ENCODE measurements at regions not wholly inside any gene's neighbourhood (a gene's known extent, or its start where the extent isn't known, plus 50 kb on each side); places are given as distances from the start of the nearest gene placed in this dataset.

DNA sequence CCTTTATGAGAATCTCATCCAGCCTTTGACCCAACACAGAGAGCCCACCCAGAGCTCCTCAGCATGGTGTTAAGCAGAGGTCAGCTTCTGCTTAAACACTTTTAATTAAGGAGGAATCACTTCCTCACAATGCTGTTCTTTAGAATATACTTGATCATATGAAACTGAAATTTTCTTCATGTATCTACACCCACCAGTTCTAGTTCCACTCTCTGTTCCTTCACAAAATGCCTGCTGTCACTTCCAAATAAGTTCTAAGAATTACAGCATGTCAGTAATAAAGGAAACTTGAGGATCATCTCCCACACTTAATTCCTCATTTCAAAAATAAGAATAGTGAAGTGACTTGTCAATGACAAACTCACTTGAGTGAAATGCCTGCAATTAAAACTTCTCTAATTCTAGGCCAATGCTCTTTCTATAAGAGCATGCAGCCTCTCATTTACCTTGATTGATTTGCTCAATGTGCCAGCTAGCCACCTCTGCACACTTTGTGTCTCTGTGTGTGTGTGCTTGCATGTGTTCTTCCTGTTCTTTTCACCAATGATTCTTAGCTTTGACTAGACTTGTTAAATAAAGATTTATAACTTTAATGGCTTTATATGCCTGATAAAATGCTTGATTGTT, 356.3 kb downstream of the PLPP3 start:
- DNase-seq (ENCODE audit: low spot score), result no peak

- DNase-seq (ENCODE audit: low spot score), result no peak
Measured at GRCh38 chr1:56220021-56220420, 359.3 kb downstream of the PLPP3 start.

- no peak for DNase-seq (ENCODE audit: low spot score)
Measured at GRCh38 chr1:56218023-56218422, 361.3 kb downstream of the PLPP3 start.

GRCh38 chr1:56216218-56216617, 363.1 kb downstream of the PLPP3 start:
- peak; percentile 69 for DNase-seq (ENCODE audit: low spot score)

GRCh38 chr1:56215771-56216170, 363.6 kb downstream of the PLPP3 start:
- DNase-seq (ENCODE audit: low spot score), result no peak

DNA sequence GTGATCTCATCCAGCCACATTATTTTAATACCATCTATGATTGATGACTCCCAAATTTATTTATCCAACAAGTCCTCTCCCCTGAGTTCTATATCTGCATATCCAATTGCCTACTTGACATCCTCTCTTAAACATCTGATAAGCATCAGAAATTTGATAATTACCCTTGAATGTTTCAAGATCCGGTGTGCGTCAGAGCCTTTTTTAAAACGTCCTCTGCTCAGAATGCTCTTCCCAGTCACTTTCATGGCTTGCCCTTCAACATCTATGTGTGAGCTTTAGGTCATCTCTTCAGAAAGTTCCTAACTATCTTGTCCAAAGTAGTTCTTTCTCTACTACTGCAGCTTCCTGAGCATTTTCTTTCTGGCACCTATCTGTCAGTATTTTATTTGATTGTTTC, 364.3 kb downstream of the PLPP3 start:
- no peak for DNase-seq (ENCODE audit: low spot score)

GRCh38 chr1:56213068-56213467, 366.3 kb downstream of the PLPP3 start:
- no peak for DNase-seq (ENCODE audit: low spot score)

GRCh38 chr1:56212143-56212542, 367.2 kb downstream of the PLPP3 start:
- no peak for DNase-seq (ENCODE audit: low spot score)

DNA sequence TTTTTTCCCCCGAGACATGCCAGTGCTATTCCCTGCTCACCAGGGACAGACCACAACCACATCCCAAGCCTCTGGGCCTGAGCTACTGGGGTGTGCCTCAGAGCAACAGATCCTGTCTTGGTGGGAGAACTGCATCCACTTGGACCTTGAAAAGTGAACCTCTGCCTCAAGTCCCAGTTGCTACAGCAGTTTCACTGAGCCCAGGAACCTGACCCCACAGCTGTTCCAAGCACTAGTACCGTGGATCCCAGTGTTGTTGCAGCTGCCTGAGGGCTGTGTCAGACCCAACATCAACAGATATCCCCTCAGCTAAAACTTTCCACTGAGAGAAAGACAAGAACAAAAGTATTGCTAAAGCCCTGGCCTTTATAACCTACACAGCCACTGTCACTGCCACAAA, 373.0 kb downstream of the PLPP3 start:
- no peak for DNase-seq (ENCODE audit: low spot score)

DNA sequence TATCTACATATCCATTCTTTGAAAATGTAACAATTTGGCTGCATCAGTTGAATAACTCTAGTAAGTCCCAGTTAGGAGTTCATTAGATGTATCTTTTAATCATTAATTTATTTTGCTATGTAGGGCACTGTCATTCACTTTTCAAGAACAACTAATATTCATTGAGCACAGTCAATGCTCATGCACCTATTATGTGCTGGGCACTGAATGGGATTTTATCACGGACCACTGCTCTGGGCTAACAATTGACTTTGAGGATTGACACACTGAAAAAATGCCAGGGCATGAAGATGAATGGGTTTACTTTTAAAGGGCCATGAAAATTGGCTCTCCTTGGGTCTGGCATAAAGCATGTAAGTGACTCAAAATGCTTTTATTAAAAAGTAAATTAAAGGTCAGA, 375.2 kb downstream of the PLPP3 start:
- no peak for DNase-seq (ENCODE audit: low spot score)

DNA sequence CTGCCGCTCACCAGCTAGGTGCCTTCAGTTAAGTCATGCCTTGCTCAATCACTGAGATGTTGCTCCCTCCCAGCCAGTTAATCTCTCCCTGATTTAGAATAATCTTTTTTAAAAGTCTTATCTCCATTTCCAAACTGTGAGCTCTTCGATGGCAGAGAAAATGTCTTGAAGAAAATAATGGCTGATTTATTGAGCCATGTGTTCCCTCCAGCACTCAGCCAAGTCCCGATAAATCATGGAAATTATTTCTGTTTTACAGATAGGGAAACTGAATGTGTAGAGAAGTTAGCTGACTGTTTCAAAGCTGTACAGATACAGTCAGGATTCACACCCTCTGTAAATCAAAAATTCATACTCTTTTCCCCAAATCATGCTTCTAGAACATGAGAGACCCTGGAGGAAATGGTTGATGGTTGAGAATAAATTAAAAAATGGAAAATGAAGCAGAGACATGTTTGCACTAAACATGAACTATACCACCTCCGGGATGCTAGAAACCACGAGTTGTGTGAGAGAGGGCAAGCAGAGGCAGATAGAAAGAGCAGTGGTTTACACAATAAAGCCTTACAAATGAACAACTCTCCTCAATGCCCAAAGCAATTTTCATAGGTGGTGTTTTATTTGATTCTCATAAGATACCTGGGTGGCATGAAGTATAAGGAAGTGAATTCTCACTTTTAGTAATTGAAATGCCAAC, 376.4 kb downstream of the PLPP3 start:
- no peak for DNase-seq (ENCODE audit: low spot score)

DNA sequence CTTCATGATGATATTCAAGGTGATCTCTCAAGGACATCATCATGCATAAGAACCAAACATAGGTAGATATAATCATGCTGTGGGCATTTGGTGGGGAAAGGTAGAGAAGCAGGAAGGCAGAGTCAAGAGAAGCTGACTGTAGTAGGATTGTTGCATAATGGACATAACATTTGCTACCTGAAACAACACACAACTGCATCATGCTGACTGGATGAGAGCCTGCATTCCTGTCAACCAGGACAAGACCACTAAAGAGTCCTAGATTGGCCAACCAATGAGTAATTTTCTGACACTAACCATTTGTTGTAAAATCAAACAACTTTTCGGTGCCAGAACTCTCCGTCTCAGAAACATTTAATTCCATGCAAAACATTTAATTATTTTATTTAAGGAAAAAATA, 377.2 kb downstream of the PLPP3 start:
- DNase-seq (ENCODE audit: low spot score), result no peak

- no peak for DNase-seq (ENCODE audit: low spot score)
Measured at GRCh38 chr1:56200896-56201295, 378.5 kb downstream of the PLPP3 start.

GRCh38 chr1:56200442-56200841, 378.9 kb downstream of the PLPP3 start:
- no peak for DNase-seq (ENCODE audit: low spot score)

- DNase-seq (ENCODE audit: low spot score), result no peak
Measured at GRCh38 chr1:56199956-56200355, 379.4 kb downstream of the PLPP3 start.

DNA sequence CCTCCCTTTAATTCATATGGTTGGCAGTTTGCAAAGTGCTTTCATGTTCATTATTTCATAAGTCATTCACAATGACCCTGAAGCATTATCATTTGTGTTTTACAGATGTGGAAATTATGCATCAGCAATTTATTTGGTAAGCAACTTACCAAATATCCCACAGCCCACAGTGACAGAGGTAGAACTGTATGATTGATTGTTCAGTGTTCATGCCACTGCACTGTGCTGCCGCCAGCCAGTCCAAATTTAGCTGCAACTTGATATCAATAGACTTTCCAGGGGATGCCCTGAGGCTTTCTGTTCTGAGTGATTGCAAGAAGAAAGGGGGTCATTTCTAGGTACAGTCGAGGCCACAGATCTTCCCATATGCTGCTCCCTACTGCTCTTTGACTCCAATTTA, 380.3 kb downstream of the PLPP3 start:
- no peak for DNase-seq (ENCODE audit: low spot score)

DNA sequence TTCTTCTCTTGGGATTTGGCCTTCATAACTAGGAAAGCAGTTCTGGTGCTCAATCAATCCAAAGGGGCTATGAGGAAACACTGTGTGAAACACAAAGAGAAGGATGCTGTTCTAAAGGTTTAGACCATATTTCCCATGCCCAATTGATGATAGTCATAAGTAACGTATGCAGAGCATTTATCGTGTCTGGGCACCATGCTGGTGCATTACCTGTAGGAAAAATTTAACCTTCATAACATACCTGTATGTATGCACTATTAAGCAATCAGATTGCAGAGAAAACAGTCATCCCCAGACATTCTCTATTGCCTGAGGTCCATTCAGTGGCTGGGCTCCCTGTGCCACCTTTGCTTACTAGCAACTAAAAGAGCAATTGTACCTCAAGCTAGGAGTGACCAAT, 381.4 kb downstream of the PLPP3 start:
- DNase-seq (ENCODE audit: low spot score), result no peak

DNA sequence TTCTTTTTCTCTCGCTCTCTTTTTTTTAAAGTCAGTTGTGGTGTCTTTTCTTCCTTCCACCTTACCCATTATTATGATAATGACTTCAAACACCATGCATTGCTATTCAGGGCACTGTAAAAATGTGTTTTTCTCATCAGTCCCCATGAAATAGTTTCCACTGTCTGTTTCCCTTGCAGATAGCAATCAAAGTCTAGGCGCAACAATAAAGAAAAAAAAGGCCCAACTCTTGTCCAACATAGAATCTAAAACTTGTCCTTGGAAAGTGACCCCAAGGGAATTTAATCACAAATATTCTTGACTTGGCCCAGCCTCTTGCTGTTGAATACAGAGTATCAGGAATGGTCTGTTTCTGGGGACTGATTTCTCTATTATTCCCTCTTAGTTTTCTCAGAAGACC, 382.5 kb downstream of the PLPP3 start:
- DNase-seq (ENCODE audit: low spot score), result no peak

DNA sequence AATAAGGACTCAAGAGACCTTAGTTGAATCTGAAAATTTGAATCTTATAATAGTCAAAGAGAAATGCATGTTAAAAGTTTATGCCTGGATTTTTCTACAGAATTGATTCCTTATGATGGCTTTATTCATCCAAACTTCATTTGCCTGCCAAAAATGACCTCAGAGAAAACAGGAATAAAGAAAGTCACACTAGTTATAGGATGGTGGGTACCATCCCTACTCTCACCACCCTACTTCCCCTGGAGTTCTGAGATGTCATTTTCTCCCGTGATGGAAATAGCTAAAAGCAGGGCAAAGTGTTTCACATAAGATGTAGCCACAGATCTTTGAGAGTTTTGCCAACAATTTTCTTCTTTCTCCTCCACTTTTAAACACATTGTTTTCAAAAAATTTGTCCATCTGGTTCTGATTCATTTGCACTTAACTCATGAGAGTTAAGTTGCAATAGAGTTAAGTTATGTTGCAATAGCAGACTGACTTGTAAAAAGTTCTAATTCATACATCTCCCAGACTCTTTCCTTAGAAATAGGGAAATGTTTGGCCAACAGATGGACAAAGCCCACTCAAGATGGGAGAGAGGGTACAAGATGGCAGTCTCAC, 384.6 kb downstream of the PLPP3 start:
- DNase-seq (ENCODE audit: low spot score), result no peak

DNA sequence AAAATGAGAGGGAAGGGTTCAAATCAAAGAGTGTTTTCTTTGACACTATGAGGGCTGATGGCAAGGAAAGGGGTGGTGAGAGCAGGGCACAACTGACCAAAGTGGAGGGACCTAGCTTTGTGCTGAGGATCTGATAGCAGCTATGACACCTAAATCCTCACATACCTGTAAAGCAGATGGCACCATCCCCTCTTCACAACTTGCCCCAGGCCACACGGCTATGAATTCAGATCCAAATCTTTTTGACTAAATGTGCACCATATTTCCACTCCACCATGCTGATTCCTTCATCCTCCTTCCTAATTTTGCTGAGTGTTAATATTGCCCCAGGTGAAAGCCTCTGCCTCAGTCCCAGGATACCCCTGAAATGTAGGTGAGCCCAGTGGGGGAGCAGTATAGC, 385.7 kb downstream of the PLPP3 start:
- DNase-seq (ENCODE audit: low spot score), result no peak

DNA sequence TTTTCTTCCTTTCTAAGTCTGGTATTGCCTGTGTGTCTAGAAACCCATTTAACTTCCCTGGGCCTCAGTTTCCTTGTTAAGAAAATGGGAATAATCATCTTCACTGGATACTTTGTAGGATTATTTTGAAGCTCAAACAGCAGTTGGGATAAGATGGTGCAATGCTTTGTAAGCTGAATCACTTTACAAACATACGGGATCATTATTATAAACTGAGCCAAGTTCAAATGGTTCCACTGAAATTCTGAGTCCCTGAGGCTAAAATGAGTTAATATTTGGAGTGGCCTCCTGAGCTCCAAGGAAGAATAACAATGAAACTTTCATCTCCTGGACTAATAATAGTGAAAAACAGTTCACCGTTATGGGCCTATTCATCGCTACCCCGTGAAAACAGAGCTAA, 388.0 kb downstream of the PLPP3 start:
- no peak for DNase-seq (ENCODE audit: low spot score)

- DNase-seq (ENCODE audit: low spot score), result no peak
Measured at GRCh38 chr1:56190806-56191365, 388.5 kb downstream of the PLPP3 start.

Data from Ammon's horn (tissue), 1 donor.